Loucy (cell line): ENCODE measurements at regions not wholly inside any gene's neighbourhood (a gene's known extent, or its start where the extent isn't known, plus 50 kb on each side); places are given as distances from the start of the nearest gene placed in this dataset.

ENCODE experiments used
- CTCF ChIP-seq: fragments of 200-600 bp; sonication (generic); conservative IDR thresholded peaks from 2 replicates; pipeline ENCODE4 v1.5.1; 2014; ENCODE audit warnings: mild to moderate bottlenecking, antibody characterized with exemption, low read length
- EZH2phosphoT487 ChIP-seq: fragments of 200-600 bp; IDR thresholded peaks from 2 replicates; pipeline ENCODE4 v1.6.1; 2018; ENCODE audit warnings: antibody characterized with exemption, mild to moderate bottlenecking, moderate library complexity, borderline replicate concordance

- TF ChIP-seq EZH2phosphoT487, result no peak
- TF ChIP-seq CTCF, result no peak
These were observed 316.6 kb upstream of the TMEM229A start for GRCh38 chr7:124349443-124349842.
